HEK293T (cell line): ENCODE measurements at regions not wholly inside any gene's neighbourhood (a gene's known extent, or its start where the extent isn't known, plus 50 kb on each side); places are given as distances from the start of the nearest gene placed in this dataset.

ENCODE experiments used
- BHLHE40 ChIP-seq: fragments of 450-650 bp; IDR thresholded peaks from 2 replicates; pipeline ENCODE4 v1.6.1; 2016; ENCODE audit warnings: mild to moderate bottlenecking, moderate library complexity, borderline replicate concordance
- HDGF ChIP-seq: fragments of 450-650 bp; IDR thresholded peaks from 2 replicates; pipeline ENCODE4 v1.6.1; 2017; ENCODE audit warnings: antibody characterized with exemption, borderline replicate concordance
- NFRKB ChIP-seq: fragments of 450-650 bp; IDR thresholded peaks from 2 replicates; pipeline ENCODE4 v1.6.1; 2016; ENCODE audit warnings: mild to moderate bottlenecking, moderate library complexity
- SUZ12 ChIP-seq: fragments of 450-650 bp; IDR thresholded peaks from 2 replicates; pipeline ENCODE4 v1.6.1; 2016; ENCODE audit warnings: mild to moderate bottlenecking
- ZNF384 ChIP-seq: fragments of 450-650 bp; IDR thresholded peaks from 2 replicates; pipeline ENCODE4 v1.6.1; 2016

DNA sequence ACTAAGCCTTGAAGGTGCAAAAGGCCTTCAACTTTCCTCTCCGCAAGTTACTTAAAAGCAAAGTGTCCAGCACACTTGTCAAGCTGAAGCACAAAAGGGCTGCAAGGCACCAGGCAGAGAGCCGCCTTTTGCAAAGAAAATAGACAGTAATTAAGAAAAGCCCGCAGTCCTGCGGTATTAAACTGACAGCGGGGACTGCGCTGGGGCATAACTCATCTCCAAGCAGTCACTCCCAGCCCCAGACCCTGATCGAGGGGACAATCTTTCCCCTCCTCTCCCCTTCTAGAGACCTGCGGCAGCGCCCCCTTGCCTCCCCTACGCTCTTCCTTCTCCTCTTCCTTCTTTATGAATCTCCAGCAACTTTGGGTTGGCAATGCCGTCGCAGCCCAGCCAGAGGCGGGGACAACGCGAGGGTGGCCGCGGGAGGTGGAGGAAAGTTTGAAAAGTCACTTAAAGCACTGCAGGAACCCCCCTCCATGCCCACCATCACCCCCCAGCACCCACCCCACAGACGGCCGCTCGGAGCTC, 200.9 kb upstream of the CAND1 start:
- TF ChIP-seq BHLHE40 = no peak
- no peak for TF ChIP-seq ZNF384
- TF ChIP-seq NFRKB = no peak
- no peak for TF ChIP-seq HDGF
- TF ChIP-seq SUZ12 = no peak
